OCI-LY3 (cell line): ENCODE measurements at regions not wholly inside any gene's neighbourhood (a gene's known extent, or its start where the extent isn't known, plus 50 kb on each side); places are given as distances from the start of the nearest gene placed in this dataset.

Source experiments
- CTCF ChIP-seq: fragments of 200-600, 300-600 bp; sonication (generic); IDR thresholded peaks from 2 replicates; pipeline ENCODE4 v1.5.1; 2014; ENCODE audit warnings: antibody characterized with exemption, low read length, low read depth
- EZH2phosphoT487 ChIP-seq: fragments of 200-600 bp; shearing (Covaris generic); IDR thresholded peaks from 2 replicates; pipeline ENCODE4 v1.6.1; 2018; ENCODE audit warnings: antibody characterized with exemption, mixed run types, low read depth

- TF ChIP-seq CTCF (no peak), EZH2phosphoT487 (no peak)
These were observed 109.9 kb downstream of the NGF start for GRCh38 chr1:115228191-115228590.
